NCI-H1105 (cell line): ENCODE measurements at regions not wholly inside any gene's neighbourhood (a gene's known extent, or its start where the extent isn't known, plus 50 kb on each side); places are given as distances from the start of the nearest gene placed in this dataset.

Experiments used
- DNase-seq: peaks from one replicate; lab custom pipeline; 2025; lab: John Stamatoyannopoulos, UW

DNA sequence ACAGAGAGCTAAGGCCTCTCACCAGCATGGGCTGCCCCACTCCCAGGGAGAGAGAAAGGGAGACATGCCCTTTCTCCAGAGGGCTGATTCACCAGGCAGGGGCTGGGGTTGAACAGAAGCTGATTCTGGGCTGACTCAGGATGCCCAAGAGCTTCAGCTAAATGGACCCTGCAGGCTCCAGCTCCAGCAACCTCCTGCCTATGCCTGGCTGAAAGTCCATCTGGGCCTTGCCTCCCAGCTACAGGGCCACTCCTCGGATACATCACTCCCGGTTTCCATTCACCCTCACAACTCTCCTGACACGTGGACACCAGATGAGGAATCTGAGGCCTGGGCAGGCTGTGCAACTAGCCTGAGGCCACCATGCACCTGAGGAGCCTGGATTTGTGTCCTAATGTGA lies 215.5 kb downstream of the BUD13 start:
- DNase-seq = no peak

DNA sequence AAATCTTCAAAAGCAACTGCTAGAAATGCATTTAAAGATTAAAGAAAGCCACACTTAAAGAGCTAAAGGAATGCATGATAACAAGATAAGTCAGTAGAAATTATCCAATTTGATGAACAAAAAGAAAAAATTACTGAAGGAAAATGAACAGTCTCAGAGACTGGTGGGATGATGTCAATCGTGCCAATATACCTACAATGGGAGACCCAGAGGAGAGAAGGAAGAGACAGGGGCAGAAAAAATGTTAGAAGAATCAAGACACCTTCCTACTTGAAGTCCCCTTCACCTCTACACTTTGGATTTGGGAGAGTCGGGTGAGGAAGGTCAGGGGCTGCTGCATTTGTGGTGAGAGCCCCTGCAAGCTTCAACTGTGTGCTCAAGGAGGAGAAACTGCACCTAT lies 216.3 kb downstream of the BUD13 start:
- no peak for DNase-seq

DNA sequence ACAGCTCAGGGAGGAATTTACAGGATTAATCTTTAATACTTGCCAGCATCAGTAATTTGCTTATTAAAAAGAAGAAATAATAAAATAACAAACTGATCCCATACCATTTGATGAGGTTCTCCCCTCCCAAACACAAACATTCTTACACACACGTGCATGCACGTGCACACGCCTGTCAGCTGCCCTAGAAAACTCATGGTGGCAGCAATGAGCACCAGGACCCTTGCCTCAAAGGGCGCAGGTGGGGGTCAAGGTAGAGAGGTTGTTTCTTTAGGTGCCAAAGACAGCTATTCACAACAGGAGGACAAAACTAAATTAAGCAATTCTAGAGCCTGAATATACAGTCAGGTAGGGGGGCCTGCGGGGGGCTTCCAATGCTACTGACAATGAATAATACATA lies 219.3 kb downstream of the BUD13 start:
- no peak for DNase-seq

DNA sequence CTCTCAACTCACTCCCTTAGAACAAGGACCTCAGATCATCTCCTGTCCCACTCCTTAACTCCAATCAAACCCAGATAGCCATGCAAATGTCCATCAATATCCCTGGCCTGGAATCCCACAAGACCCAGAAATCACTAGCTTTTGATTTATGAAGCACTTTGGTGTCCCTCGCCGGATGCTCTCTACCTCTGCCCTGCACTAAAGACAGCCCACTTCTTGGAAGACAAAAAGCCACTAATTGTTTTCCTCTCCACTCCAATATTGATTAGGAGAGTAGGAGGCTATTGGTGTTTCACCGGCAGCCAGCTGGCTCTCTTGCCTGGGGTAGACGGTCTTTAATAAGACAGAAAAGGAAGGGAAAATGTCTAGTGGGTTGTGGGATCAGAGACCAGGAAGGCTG lies 221.2 kb downstream of the BUD13 start:
- DNase-seq = no peak

DNA sequence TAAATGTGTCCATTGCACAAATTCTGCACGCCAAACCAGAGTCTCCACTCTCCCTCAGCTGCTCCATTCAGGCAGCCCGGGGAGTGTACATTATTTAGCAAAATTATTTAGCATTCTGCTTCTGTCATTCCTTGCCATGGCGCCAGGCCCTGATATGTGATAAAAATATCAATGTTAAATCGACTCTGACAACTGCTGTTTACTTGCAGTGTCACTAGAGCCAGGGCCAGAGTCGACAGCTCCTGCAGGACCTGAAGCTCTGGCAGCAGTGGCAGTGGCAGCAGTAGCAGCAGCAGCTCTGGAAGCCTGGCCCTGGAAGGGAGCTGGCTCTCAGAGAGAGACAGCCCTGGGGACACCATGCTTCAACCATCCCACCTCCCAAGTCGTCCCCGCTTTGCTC lies 224.5 kb downstream of the BUD13 start:
- DNase-seq = no peak

DNA sequence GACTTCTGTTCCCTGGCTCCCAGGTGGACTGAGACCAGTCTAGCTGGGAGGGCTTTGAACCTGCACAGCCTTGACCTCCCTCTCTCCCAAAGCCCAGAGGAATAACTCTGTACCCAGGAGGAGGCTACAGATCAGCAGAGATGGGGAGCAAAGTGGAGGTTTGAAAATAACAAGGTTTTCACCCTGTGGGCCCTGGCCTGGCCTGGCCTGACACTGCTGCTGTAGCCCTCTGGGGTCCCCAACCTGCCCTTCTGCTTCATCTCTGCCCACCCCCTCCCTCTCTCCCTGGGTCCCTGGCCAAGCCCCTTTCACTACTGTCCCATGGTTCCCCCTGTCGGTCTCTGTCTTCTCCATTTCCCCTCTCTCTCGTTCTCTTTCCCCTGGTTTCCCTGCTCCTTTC lies 225.2 kb downstream of the BUD13 start:
- DNase-seq = no peak

DNA sequence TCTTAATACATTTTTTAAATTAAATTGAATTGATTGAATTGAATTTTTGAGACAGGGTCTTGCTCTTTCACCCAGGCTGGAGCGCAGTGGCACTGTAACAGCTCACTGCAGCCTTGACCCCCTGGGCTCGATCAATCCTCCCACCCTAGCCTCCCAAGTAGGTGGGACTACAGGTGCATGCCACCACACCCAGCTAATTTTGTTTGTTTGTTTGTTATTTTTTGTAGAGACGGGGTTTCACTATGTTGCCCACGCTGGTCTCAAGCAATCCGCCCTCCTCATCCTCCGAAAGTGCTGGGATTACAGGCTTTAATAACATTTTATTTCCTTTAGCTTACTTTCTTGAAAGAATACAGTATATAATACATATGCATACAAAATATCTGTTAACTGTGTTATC lies 226.9 kb downstream of the BUD13 start:
- no peak for DNase-seq

DNA sequence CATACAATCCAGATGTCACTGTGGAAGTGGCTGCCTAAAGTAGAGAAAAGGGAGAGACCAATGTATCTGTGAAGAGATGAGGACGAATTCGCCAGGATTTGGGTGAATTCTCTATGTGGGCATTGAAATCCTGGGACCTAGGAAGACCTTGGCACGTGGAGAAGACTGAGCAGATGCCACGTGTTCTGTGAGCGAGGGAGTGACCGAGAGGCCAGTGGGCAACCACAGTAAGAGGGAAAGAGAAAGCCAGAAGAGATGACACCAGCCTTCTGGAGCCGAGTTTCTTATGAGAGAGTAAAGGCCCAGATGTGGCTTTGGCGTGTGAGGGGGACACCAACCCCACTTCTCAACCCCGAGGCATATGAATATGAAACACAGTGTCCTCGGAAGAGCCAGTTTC lies 228.1 kb downstream of the BUD13 start:
- DNase-seq = no peak

DNA sequence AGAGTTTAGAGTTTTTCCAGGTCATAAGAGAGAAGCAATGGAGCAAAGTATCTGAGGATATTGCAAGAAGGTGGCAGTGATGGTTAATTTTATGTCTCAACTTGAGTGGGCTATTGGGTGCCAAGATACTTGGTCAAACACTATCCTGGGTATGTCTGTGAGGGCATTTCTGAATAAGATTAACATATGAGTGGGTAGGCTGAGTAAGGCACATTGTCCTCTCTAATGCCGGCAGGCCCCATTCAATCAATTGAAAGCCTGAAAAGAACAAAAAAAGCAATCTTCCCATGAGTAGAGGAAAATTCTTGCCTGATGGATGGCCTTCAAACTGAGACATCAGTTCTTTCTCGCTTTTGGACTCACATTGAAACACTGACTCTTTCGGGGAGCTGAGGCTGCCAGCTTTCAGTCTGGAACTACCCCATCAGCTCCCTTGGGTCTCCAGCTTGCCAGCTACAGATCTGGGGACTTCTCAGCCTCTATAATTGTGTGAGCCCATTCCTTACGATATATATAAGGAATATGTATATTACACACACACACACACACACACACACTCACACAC lies 228.8 kb downstream of the BUD13 start:
- no peak for DNase-seq

DNA sequence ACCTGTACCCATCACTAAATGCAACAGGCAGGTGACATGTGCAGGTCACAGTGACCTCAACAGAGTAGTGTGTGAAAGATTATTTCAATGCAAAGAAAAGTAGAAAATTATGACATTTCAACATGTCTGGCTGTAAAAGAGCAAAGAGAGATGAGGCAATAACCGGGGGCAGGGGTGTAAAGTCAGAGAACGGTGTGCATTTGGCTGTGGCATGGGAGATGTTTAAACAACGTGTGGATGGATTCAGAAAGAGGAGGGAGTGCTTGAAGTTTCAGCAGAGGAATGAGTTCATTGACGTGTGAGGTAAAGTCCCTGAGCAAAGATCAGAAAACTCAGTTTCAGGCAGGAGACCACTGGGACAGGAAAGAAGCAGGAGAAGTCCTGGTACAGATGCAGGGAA lies 229.7 kb downstream of the BUD13 start:
- DNase-seq = no peak

DNA sequence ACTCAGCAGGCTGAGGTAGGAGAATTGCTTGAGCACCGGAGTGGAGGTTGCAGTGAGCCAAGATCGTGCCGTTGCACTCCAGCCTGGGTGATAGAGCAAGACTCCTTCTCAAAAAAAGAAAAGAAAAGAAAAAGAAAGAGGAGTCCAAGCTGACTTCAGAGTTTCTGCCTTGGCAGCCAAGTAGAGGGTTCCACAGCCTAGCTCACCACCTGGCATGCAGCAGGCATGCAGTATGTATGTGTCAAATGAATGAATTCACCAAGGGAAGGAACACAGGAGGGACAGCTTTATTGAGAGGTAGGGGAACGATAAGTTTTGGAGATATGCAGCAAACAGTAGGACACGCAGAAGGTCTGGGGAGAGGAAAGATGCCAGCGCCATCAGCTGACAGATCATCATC lies 230.4 kb downstream of the BUD13 start:
- DNase-seq = no peak

DNA sequence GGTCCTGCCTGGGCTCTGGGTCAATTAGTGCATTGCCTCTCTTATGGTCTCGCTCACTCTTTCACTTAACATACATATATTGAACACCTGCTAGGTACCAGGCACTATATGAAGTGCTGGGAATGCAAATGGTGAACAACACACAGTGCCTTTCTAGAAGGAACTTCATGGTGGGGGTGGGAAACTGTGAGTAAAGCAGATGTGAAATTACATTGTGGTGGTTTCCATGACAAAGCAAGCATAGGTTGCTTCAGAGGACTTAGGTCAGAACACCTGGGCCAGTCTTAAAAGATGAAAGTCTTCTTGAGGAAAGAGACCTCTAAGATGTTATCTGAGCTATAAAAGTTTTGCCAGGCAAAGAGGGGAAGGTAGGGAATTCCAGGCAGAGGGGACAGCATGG lies 231.3 kb downstream of the BUD13 start:
- no peak for DNase-seq

DNA sequence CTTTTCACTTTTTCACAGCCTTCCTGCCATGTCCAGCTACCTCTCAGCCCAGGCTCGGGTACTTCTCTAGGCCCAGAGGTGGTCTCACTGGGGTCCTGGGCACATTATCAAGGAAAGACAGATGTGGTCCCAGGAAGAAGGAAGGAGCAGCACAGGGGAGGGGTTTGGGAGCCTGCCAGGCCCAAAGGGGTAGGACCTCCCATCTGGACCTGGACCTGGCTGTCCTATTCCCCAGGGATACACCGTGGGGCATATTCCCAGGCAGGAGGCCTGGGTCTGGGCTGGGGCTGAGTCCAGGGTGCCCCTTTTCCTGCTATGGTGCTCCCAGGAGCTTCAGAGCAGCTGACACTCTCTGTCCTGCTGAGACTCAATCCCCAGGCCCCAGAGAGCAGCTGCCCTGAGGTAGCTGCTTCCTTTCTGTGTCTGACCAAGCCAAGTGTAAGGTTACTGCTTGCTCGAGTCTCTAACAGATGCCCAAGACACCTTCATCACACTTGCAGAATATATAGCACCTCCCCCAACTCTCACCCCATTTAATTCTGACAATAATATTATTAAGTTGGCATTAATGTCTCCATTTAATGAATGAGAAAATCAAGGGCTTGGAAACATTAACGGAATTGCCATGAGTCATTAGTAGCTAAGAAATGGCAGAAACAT lies 232.0 kb downstream of the BUD13 start:
- no peak for DNase-seq

DNA sequence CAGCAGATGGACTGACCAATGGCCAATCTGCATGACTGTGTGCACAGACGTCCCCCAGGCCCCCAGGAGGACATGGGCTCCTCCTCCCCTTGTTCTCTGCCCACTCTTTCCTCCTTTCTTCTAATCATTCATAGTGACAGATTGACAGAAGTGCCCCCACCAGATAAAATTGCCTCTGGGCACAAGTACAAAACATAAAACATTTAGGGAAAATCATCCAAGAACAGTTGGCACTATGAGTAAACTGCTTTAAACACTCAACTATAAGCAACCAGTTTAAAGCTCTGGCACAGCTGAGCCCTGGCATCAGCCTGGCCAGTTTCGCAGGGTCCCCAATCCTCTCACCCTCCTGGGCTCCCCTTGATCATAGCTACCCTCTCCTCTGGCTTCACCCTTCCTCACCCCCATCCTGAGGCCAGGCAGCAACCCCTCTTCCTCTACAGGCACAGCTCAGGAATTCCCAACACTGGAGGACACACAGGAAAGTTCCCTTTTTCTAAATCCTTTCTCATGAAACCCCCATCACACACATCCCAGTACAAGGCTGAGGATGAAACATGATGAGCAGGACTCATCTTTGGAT lies 232.9 kb downstream of the BUD13 start:
- DNase-seq = no peak

DNA sequence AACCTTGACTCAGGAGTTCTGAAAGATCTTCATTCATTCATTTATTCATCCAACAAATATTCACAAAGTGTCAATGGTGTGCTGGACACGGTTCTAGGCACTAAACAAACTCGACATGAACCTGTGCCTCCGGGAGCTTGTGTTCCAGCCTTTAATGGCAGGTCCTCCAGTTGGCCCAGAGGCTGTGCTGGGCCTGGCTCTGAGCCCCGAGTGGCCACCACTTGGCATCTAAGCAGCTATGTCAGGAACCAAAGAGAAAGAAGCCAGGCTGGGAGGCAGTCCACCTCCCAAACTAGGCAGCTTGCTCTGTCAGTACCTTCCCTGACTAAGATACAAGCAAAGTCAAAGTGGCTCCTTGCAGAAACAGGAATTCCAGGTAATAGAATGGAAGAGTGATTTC lies 233.6 kb downstream of the BUD13 start:
- DNase-seq = no peak

DNA sequence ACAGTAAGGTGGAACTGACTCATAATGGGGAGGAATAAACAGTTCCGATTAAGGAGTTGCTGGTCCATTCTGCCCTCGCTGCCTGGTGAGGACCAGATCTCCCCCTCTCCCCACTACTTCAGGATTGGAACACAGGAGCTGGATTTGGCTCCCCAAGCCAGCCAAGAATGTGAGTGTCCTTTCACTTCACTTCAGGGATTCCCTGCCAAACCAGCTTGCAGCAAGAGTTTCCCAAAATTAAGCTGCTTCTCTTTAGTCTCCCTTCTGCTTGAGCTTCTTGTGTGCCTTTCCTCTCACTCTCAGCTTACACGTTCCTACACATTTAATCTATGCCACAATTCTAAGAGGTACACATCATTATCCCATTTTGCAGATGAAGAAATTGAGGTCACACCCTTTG lies 234.1 kb downstream of the BUD13 start:
- no peak for DNase-seq

DNA sequence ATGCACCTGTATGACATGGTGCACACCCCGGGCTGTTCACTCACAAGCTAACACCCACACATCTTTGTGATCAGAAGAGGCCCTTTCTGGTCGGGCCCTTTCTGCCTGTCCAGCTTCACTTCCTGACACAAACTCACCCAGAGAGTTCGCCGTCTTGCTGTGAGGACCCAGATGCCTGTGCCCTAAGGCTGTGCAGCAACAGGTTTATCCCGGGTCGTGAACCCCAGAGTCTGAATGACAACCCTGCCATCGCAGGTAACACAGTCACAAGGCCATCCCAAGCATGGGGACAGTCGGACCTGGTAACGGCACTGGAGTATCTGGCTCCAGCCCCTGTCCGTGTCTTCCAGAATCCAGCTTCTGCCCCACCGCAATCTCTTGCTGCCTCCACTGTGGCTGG lies 235.1 kb downstream of the BUD13 start:
- no peak for DNase-seq

DNA sequence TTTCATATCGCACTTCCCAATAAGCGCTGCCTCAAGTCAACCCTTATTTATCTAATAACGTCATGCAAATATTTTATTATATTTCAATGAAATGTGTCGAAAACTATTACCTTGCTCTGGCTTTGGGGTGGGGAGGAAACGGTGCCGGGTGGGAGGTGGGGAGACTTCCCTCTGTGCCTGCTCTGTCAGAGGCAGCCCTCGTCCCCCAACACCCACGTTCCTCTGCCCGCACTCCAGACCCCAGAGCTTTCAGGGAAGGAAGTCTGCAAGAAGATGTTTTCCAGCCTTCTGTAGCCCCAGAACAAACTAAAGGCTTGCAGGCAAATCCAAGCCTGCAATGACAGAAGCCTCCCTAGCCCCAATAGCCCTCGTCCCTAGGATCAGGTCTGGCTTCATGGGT lies 235.7 kb downstream of the BUD13 start:
- no peak for DNase-seq

DNA sequence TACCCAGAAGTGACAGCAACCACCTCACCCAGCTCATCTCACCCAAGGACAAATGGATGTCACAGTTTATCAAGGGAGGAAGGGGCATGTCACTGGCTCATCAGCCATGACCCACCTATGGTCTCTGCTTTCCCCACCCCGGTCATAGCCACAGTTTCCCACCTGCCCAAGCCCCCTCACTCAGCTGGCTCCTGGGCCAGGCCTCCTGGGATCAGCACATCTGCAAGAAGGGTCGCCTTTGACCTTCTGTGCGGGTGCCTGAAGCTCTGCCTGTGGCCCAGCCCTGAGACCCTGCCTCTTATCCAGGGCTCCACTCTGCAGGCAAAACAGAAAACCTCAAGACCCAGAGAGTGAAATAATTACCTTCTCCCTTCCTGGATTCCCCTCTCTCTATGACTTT lies 236.4 kb downstream of the BUD13 start:
- no peak for DNase-seq

DNA sequence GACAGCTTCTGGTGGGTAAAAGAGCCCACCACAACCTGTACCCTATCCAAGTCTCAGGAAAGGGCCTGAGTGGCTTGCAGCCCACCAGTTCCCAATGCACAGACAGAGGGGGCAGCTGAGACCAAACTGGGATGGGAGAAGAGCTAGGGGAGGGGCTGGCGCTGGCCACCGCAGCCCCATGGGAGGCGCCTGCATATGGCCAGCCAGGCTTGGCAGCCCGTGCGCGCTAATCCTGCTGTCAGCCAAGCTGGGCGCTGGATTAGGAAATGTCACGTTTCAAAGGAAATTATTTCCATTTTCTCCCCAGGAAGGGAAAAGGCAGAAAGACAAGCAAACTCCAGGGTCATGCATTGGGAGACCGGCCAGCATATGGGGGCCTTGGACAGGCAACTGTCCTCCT lies 236.8 kb downstream of the BUD13 start:
- no peak for DNase-seq

DNA sequence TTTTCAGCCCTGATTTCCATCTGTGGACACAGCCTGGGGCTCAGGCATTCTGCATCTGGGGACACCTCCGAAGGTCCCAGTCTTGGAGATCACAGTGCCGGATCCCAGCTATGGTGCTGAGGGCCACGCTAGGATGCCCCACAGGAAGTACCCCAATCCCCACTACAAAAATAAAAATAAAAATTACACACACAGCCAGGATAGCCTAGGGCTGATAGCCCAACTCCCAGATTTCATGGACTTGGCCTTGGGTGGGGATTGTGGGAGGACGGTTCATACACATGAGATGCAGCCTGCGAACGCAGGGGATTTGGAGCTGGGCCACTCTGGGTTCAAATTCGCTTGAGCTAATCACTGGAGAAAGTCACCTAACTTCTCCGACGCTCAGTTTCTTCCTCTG lies 237.7 kb downstream of the BUD13 start:
- DNase-seq = no peak

DNA sequence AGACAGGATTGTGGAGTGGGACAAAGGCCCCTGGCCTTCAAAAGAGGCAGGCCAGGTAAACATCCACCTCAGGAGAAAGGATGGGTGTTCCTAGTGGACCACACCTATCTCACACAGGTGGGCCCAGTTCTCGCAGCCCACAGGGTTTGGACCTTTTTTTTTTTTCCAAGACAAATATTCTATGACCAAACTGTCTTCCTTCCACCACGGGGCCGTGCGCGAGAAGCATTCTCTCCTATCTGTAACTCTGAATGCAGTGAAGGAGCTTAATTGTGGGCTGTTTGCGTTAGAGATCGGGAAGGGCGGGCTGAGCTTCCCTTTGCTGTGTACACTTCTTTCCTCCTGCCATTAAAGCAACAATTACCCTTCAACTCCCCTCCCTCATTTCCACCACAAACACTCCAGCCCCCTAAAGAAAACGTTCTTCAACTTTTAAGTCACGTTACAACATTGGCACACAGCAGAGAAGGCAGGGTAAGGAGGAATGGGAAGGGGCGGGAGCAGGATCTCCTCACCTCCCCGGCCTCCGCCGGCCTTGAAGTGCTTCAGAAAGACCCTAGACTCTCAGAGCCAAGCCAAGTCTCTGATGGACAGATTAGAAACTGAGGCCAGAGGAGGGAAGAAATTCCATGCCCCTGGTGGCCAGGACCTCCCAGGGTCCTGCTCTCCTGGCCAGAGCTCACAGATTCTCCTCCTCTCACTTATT lies 238.4 kb downstream of the BUD13 start:
- no peak for DNase-seq

DNA sequence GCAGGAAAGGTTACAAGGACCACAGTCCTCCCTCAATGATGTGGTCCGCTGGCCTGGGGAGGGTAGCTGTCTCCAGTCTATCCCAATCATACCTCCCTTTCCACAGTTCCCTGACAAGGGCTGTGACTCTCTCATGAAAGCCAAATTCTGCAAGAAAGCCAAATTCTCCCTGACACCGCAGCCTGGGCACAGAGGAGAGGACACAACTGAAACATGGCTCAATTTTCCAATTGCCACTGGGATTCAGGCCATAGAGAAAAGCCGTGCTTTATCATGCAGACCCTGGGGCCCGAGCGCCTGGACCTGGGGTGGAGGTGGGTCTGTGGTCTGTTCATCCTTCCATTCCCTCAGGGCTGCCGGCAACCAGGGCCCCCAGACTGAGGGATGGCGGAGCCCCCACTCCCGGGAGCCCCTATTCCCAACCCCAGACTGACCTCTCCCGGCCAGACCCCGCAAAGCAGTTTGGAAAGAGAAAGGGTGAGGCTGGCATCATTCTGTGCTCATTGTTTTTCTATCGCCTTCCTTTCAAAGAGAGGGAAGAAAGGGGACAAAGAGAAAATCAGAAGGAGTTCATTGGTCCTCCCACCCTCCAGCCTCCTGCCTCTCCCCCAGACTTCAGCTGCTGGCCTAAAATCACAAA lies 239.5 kb downstream of the BUD13 start:
- DNase-seq = no peak
